LNCAP (cell line): ENCODE measurements at regions not wholly inside any gene's neighbourhood (a gene's known extent, or its start where the extent isn't known, plus 50 kb on each side); places are given as distances from the start of the nearest gene placed in this dataset.

Source experiments
- TF ChIP-seq, protein P1 (sequence below): fragments of 450-650 bp; IDR thresholded peaks from 2 replicates; pipeline ENCODE4 v1.5.1; 2017; ENCODE audit warnings: mild to moderate bottlenecking

DNA sequence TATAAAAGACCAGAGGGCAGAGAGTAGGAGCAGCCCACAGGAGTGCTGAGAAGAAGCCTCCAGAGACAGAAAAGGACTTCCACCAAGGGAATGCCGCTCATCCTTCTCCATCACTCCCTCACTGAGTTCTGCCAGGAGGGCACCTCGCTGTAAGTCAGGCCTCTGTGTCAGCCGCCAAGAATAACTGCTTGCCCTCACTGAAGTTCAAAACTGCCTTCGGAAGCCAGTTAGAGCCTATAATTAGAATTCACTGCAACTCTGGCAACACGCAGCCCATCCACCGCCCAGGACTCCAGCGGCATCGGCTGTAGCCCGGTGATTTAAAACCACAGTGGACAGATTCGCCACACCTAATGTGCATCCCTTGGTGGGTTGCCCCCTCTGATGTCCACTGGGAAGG is 281.8 kb upstream of the ZNF507 start:
- TF ChIP-seq, protein P1, sequence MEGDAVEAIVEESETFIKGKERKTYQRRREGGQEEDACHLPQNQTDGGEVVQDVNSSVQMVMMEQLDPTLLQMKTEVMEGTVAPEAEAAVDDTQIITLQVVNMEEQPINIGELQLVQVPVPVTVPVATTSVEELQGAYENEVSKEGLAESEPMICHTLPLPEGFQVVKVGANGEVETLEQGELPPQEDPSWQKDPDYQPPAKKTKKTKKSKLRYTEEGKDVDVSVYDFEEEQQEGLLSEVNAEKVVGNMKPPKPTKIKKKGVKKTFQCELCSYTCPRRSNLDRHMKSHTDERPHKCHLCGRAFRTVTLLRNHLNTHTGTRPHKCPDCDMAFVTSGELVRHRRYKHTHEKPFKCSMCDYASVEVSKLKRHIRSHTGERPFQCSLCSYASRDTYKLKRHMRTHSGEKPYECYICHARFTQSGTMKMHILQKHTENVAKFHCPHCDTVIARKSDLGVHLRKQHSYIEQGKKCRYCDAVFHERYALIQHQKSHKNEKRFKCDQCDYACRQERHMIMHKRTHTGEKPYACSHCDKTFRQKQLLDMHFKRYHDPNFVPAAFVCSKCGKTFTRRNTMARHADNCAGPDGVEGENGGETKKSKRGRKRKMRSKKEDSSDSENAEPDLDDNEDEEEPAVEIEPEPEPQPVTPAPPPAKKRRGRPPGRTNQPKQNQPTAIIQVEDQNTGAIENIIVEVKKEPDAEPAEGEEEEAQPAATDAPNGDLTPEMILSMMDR: no peak

DNA sequence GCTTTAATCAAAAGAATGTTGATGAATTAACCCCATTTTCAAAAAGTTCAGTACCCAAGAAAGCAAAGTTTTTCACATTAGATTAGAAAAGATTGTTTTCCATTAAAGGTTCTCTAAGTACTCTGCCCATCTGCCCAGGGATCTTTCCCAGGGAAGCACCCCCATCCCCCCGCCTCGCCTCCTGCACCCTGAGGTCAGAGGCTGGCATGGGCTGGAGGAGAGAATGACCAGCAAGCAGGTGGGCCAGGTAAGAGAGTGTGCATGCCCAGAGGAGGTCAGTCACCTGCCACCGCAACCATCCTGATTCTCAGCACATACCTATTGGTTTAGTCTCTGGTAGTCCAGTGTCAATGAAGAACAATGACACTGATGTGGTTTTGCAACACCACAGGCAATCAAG is 279.4 kb upstream of the ZNF507 start:
- TF ChIP-seq, protein P1: no peak

DNA sequence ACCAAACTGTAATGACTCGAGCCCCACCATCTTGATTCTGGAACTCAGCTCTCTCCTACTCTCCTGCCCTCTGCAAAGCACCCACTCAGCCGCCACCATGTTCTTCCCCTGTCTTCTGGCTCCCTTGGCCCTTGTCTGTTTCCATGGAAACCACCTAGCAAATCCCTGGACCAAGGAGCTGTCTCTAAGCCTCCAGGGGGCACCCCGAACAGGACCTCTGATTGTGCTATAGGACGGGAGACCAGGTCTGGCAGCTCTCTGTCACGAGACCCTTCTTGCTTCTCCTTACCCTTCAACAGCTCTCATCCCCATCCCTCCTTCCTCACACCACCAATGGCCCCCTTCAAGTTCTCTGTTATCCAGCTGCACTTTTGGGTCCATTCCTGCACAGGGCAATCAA is 277.7 kb upstream of the ZNF507 start:
- TF ChIP-seq, protein P1: no peak

DNA sequence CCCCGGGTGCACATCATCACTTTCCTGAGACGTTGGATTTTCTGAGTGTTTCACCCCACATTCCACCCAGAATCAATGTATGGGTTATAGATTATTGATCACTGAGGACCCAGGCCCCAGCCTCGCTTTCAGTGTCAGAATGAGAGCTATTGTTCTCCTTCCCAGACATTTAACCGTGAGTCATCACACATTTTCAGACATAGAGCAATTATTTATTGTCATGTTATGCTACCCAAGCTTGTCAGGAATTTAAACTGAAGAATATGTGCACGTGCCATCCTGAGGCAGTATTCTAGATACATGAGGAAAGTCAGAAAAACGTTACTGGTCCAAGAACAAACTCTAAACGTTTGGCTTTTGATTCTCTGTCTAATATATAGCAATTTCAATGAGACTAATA is 276.6 kb upstream of the ZNF507 start:
- TF ChIP-seq, protein P1: no peak

DNA sequence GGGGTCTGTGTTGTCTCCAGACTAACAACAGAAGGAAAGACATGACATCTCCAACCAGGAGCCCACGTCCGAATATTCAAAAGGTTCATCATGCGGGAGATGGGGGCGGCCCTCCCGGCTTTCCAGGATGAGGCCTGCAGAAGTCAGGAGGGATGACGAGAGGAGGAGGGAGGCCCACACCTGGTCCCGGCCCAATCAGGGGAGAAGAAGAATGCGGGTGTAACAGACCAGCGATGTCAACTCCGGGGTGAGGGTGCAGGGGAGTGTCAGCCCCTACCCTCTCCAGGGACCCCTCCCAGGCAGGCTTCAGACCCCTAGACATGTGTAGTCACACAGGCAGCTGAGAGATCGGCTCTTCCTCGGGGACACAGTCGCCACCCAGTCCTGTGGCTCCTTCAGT is 275.3 kb upstream of the ZNF507 start:
- TF ChIP-seq, protein P1: no peak

DNA sequence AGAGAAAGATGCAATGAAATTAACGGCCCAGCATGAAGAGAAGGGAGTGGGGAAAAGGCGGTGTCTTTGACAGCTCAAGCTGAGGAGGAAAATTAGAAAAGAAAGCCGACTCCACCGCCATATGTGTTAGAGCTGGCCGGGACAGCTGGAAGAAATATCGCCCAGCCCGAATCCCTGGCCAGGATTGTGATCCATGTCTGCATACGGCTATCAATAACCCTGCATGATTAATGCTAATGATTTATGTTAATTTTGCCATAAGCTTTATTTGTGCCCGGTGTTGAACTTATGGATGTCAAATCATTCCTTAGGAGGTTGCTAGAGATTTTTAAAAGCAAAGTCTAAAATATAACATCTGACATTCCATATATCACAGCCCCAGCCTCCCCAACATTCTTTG is 263.4 kb upstream of the ZNF507 start:
- TF ChIP-seq, protein P1: no peak

DNA sequence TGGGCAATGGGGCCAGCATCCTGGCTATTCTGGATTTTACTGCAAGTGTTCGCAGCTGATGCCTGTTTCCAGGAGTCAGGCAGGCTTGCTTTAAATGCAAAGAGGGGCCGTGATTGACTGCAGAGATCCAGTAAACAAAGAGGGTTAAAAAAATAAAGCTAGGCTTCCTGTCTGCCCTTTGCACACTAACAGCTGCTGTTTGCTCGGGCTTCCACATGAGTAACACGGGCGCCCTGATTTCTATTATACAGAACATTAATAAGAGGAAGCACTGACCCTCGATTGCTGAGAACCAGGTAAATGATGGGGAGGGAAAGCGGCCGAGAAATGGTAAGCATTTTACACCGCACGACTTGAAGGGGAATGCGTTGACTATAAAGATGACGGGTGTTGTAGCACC is 254.2 kb upstream of the ZNF507 start:
- TF ChIP-seq, protein P1: no peak

DNA sequence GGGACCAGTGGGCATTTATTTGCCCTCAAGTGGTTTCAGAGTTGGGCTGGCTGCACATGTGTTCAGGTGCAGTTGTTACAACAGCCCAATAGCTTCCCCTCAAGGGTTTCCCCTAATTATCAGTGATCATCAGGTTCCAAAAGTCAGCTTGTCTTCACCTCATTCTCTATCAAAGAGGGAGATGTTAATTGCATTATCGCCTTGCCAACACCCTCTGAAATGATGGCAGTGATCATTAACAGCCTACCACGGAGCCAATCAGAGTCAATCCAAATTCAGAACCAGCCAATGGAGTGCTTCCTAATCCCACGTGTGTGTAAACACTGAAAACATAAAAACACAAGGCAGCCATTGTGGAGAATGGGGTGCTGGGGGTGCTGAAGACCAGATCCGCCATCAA is 248.4 kb upstream of the ZNF507 start:
- TF ChIP-seq, protein P1: no peak
